Aorta (tissue), 5 donors: ENCODE measurements at regions not wholly inside any gene's neighbourhood (a gene's known extent, or its start where the extent isn't known, plus 50 kb on each side); places are given as distances from the start of the nearest gene placed in this dataset.

Source experiments
- ATAC-seq: fragments of 200-7000 bp; cut with Tn5 transposase; one replicate; pipeline ENCODE4 v1.9.1; 2022; ENCODE audit warnings: moderate library complexity; ENCODE audit not compliant: low FRiP score
- DNase-seq, 2 donors: peaks; one replicate each; pipeline ENCODE4 v3.0.0-alpha.2; 2020
- H3K27ac ChIP-seq, 2 donors: one replicate each; pipeline ENCODE4 v1.5.1; 2013; ENCODE audit warnings: low read length in 2 of 2, mild to moderate bottlenecking in 2 of 2, moderate library complexity in 2 of 2, control low read depth in 1 of 2, inconsistent platforms in 1 of 2, low read depth in 1 of 2
- H3K27me3 ChIP-seq, 2 donors: one replicate each; pipeline ENCODE4 v1.6.1; 2013; ENCODE audit warnings: control low read depth in 1 of 2, low read length in 1 of 2, mild to moderate bottlenecking in 1 of 2, moderate library complexity in 1 of 2; ENCODE audit not compliant: insufficient read depth in 2 of 2, control insufficient read depth in 1 of 2
- H3K36me3 ChIP-seq, 2 donors: one replicate each; pipeline ENCODE4 v1.6.1; 2013; ENCODE audit warnings: control low read depth in 1 of 2, low read length in 1 of 2, mild to moderate bottlenecking in 1 of 2; ENCODE audit not compliant: insufficient read depth in 2 of 2, control insufficient read depth in 1 of 2
- H3K4me1 ChIP-seq, 2 donors: one replicate each; pipeline ENCODE4 v1.6.1; 2013; ENCODE audit warnings: low read length in 2 of 2, control low read depth in 1 of 2, mild to moderate bottlenecking in 1 of 2, moderate library complexity in 1 of 2; ENCODE audit not compliant: insufficient read depth in 2 of 2, control insufficient read depth in 1 of 2
- H3K4me3 ChIP-seq, 2 donors: one replicate each; pipeline ENCODE4 v1.5.1; 2013; ENCODE audit warnings: low read length in 2 of 2, control low read depth in 1 of 2, mild to moderate bottlenecking in 1 of 2
- H3K9me3 ChIP-seq: one replicate; pipeline ENCODE4 v1.6.1; 2013; ENCODE audit warnings: mild to moderate bottlenecking, low read length; ENCODE audit not compliant: control insufficient read depth
- WGBS, 2 donors: extraction: QIAGEN DNeasy Blood & Tissue Kit; methylation state at CpG; one replicate each; pipeline ENCODE4 v1.1.7; 2013; 5-methylcytosine and 5-hydroxymethylcytosine counted together
- intact Hi-C, 2 donors: fragments of 100-400 bp; cut with DNase I; formaldehyde crosslinking; loops; one replicate each; pipeline versions ENCODE4 v1.14.2 to v1.15.0; 2022
- donor health status: healthy with polysubstance abuse.
- donor health status: Bipolar disorder and iron deficiency.
- donor health status: DM: no; HTN: no; CAD: no.
- donor health status: DM: no; HTN: no; CAD: no.
- donor health status: DM: yes; HTN: yes; CAD: no.

- WGBS, 2 donors: 65 to 71% methylated on average over 4 of the region's 4 CpGs
These were observed 86.4 kb upstream of the THY1 start for GRCh38 chr11:119509282-119509841.

GRCh38 chr11:119506436-119506835 is 83.5 kb upstream of the THY1 start:
- WGBS, 2 donors: 53 to 73% methylated on average over 3 of the region's 3 CpGs
- no peaks in the 10 kb centered on the region for H3K27me3 ChIP-seq
- intact Hi-C loops: no loop called here
- ATAC-seq (no peak), DNase-seq (no peak)
- H3K9me3 ChIP-seq: peaks cover 2% of the 10 kb centered on the region
- H3K4me1 ChIP-seq: no peaks in the 10 kb centered on the region
- no peak overlapping the region for H3K27ac ChIP-seq
- no peaks in the 10 kb centered on the region for H3K36me3 ChIP-seq
- no peak overlapping the region for H3K4me3 ChIP-seq

More at GRCh38 chr11:119509282-119509841, 86.4 kb upstream of the THY1 start:
- Histone ChIP-seq H3K9me3 (peaks cover 2% of the 10 kb centered on the region), H3K4me1 (no peaks in the 10 kb centered on the region), H3K27me3 (no peaks in the 10 kb centered on the region), H3K36me3 (no peaks in the 10 kb centered on the region), H3K4me3 (no peak overlapping the region), H3K27ac (no peak overlapping the region)
- DNase-seq (no peak), ATAC-seq (no peak)
- intact Hi-C loops: no loop called here

GRCh38 chr11:119505861-119506260 is 82.9 kb upstream of the THY1 start:
- Histone ChIP-seq H3K4me3 (no peak overlapping the region), H3K27ac (no peak overlapping the region), H3K36me3 (no peaks in the 10 kb centered on the region), H3K9me3 (no peaks in the 10 kb centered on the region), H3K4me1 (no peaks in the 10 kb centered on the region), H3K27me3 (no peaks in the 10 kb centered on the region)
- ATAC-seq: no peak
- no peak for DNase-seq
- intact Hi-C loops: no loop called here
- WGBS, 2 donors: 76 to 85% methylated on average over 8 of the region's 8 CpGs

- no peaks in the 10 kb centered on the region for H3K36me3 ChIP-seq
- ATAC-seq: no peak
- no peak overlapping the region for H3K4me3 ChIP-seq
- no peak for DNase-seq
- H3K27me3 ChIP-seq: no peaks in the 10 kb centered on the region
- 34 to 49% methylated on average over 5 of the region's 5 CpGs for WGBS, 2 donors
- no peaks in the 10 kb centered on the region for H3K9me3 ChIP-seq
- H3K4me1 ChIP-seq: no peaks in the 10 kb centered on the region
- intact Hi-C loops: no loop called here
- no peak overlapping the region for H3K27ac ChIP-seq
These were observed 82.1 kb upstream of the THY1 start for GRCh38 chr11:119505071-119505470.

- DNase-seq: no peak
- H3K4me1 ChIP-seq: no peaks in the 10 kb centered on the region
- WGBS, 2 donors: 67 to 68% methylated on average over 1 of the region's 1 CpG
- no peak overlapping the region for H3K4me3 ChIP-seq
- no peak for ATAC-seq
- H3K9me3 ChIP-seq: no peaks in the 10 kb centered on the region
- no peak overlapping the region for H3K27ac ChIP-seq
- no peaks in the 10 kb centered on the region for H3K36me3 ChIP-seq
- intact Hi-C loops: no loop called here
- no peaks in the 10 kb centered on the region for H3K27me3 ChIP-seq
These were observed 81.4 kb upstream of the THY1 start for GRCh38 chr11:119504371-119504770.

GRCh38 chr11:119501777-119502405 is 78.9 kb upstream of the THY1 start:
- Histone ChIP-seq H3K27me3 (no peaks in the 10 kb centered on the region), H3K4me3 (no peak overlapping the region), H3K9me3 (no peaks in the 10 kb centered on the region), H3K4me1 (no peaks in the 10 kb centered on the region), H3K36me3 (no peaks in the 10 kb centered on the region), H3K27ac (no peak overlapping the region)
- ATAC-seq (no peak), DNase-seq (no peak)
- intact Hi-C loops: no loop called here
- 60 to 63% methylated on average over 19 to 21 of the region's 21 CpGs for WGBS, 2 donors

GRCh38 chr11:119497717-119498116 is 74.7 kb upstream of the THY1 start:
- WGBS, 2 donors: 74 to 75% methylated on average over 8 of the region's 8 CpGs
- intact Hi-C loops: no loop called here
- DNase-seq (no peak), ATAC-seq (no peak)
- Histone ChIP-seq H3K4me3 (no peak overlapping the region), H3K27me3 (no peaks in the 10 kb centered on the region), H3K9me3 (no peaks in the 10 kb centered on the region), H3K27ac (no peak overlapping the region), H3K36me3 (no peaks in the 10 kb centered on the region), H3K4me1 (no peaks in the 10 kb centered on the region)

- no peaks in the 10 kb centered on the region for H3K27me3 ChIP-seq
- H3K27ac ChIP-seq: no peak overlapping the region
- 17 to 28% methylated on average over 2 of the region's 2 CpGs for WGBS, 2 donors
- no peaks in the 10 kb centered on the region for H3K4me1 ChIP-seq
- intact Hi-C loops: no loop called here
- DNase-seq (no peak), ATAC-seq (no peak)
- no peaks in the 10 kb centered on the region for H3K36me3 ChIP-seq
- H3K9me3 ChIP-seq: no peaks in the 10 kb centered on the region
- H3K4me3 ChIP-seq: no peak overlapping the region
These were observed 74.0 kb upstream of the THY1 start for GRCh38 chr11:119496997-119497396.

GRCh38 chr11:119496469-119496868 is 73.5 kb upstream of the THY1 start:
- DNase-seq (no peak), ATAC-seq (no peak)
- no peaks in the 10 kb centered on the region for H3K4me1 ChIP-seq
- no peaks in the 10 kb centered on the region for H3K27me3 ChIP-seq
- H3K36me3 ChIP-seq: no peaks in the 10 kb centered on the region
- no peak overlapping the region for H3K27ac ChIP-seq
- WGBS, 2 donors: 43 to 44% methylated on average over 9 of the region's 9 CpGs
- intact Hi-C loops: no loop called here
- H3K4me3 ChIP-seq: no peak overlapping the region
- no peaks in the 10 kb centered on the region for H3K9me3 ChIP-seq
